UCSD-AML1 (cell line): ENCODE measurements at regions not wholly inside any gene's neighbourhood (a gene's known extent, or its start where the extent isn't known, plus 50 kb on each side); places are given as distances from the start of the nearest gene placed in this dataset.
"Not testable (repeated sequence)": the region's sequence is repeated elsewhere in the genome, so short reads cannot be mapped to it uniquely, and the experiment has no call there.

ENCODE experiments used
- DNase-seq: peaks from one replicate; lab custom pipeline; 2025; ENCODE audit not compliant: unreplicated experiment; lab: John Stamatoyannopoulos, UW

GRCh38 chr2:215889240-215889969 is 123.9 kb downstream of the MREG start:
- DNase-seq = not testable (repeated sequence)

- no peak for DNase-seq
These were observed 124.7 kb downstream of the MREG start for GRCh38 chr2:215888680-215889079.

GRCh38 chr2:215887303-215887702 is 126.0 kb downstream of the MREG start:
- no peak for DNase-seq

- DNase-seq = no peak
These were observed 127.3 kb downstream of the MREG start for GRCh38 chr2:215886022-215886421.

GRCh38 chr2:215885536-215885935 is 127.8 kb downstream of the MREG start:
- DNase-seq = no peak

- DNase-seq = no peak
These were observed 128.8 kb downstream of the MREG start for GRCh38 chr2:215884451-215885087.

- no peak for DNase-seq
These were observed 129.6 kb downstream of the MREG start for GRCh38 chr2:215883799-215884198.

- no peak for DNase-seq
These were observed 130.7 kb downstream of the MREG start for GRCh38 chr2:215882689-215883088.

- DNase-seq = no peak
These were observed 131.8 kb downstream of the MREG start for GRCh38 chr2:215881582-215881981.

GRCh38 chr2:215880970-215881369 is 132.4 kb downstream of the MREG start:
- no peak for DNase-seq

GRCh38 chr2:215879977-215880940 is 133.1 kb downstream of the MREG start:
- no peak for DNase-seq

GRCh38 chr2:215879331-215879730 is 134.0 kb downstream of the MREG start:
- DNase-seq = no peak

GRCh38 chr2:215878476-215879063 is 134.8 kb downstream of the MREG start:
- DNase-seq = no peak

- no peak for DNase-seq
These were observed 136.5 kb downstream of the MREG start for GRCh38 chr2:215876937-215877238.

GRCh38 chr2:215876139-215876936 is 137.0 kb downstream of the MREG start:
- DNase-seq = no peak

GRCh38 chr2:215874418-215874817 is 138.9 kb downstream of the MREG start:
- DNase-seq = no peak

GRCh38 chr2:215870986-215871385 is 142.4 kb downstream of the MREG start:
- no peak for DNase-seq

GRCh38 chr2:215870088-215870490 is 143.3 kb downstream of the MREG start:
- DNase-seq = no peak

GRCh38 chr2:215868846-215869543 is 144.4 kb downstream of the MREG start:
- DNase-seq = no peak

- DNase-seq = no peak
These were observed 146.7 kb downstream of the MREG start for GRCh38 chr2:215866606-215867005.
